ENCODE measurements at regions not wholly inside any gene's neighbourhood (a gene's known extent, or its start where the extent isn't known, plus 50 kb on each side); places are given as distances from the start of the nearest gene placed in this dataset.
"Not testable (repeated sequence)": the region's sequence is repeated elsewhere in the genome, so short reads cannot be mapped to it uniquely, and the experiment has no call there.

- not testable (repeated sequence) for H2BK5ac ChIP-seq (ENCODE audit: insufficient read length, low read length); H4K20me1 ChIP-seq (ENCODE audit: control insufficient read depth, insufficient read depth, insufficient read length); H3K79me2 ChIP-seq (ENCODE audit: insufficient read depth, low read length); H3K4me3 Mint-ChIP-seq; H2AFZ ChIP-seq (ENCODE audit: low read length); H3K27me3 ChIP-seq (ENCODE audit: insufficient read depth, low read length); H3K4ac ChIP-seq (ENCODE audit: low read depth, low read length); H3K79me1 ChIP-seq (ENCODE audit: insufficient read depth, low read depth, low read length, poor library complexity, severe bottlenecking); H2BK12ac ChIP-seq (ENCODE audit: insufficient read length, low read depth, low read length); H2BK15ac ChIP-seq (ENCODE audit: low read depth, low read length); H3K56ac ChIP-seq (ENCODE audit: insufficient read length, low read depth, low read length); H3K4me1 Mint-ChIP-seq; H3K18ac ChIP-seq (ENCODE audit: insufficient read length, low read depth, low read length); H3K23ac ChIP-seq (ENCODE audit: insufficient read length, low read depth, low read length); H3K4me2 ChIP-seq (ENCODE audit: insufficient read depth, insufficient read length, low read length); H3K4me1 ChIP-seq (ENCODE audit: insufficient read depth, low read length); H4K8ac ChIP-seq (replicated peaks; ENCODE audit: insufficient read length, low read depth, low read length); H3K14ac ChIP-seq (ENCODE audit: insufficient read depth, low read length); H2AK5ac ChIP-seq (ENCODE audit: insufficient read length, low read length); DNase-seq; H2BK20ac ChIP-seq (ENCODE audit: low read depth, low read length, poor library complexity, severe bottlenecking); H4K5ac ChIP-seq (ENCODE audit: insufficient read length, low read depth, low read length); H3K27ac Mint-ChIP-seq; H2BK120ac ChIP-seq (ENCODE audit: low read depth, low read length, poor library complexity, severe bottlenecking); H4K91ac ChIP-seq (ENCODE audit: insufficient read length, low read depth, low read length); H3T11ph ChIP-seq (ENCODE audit: low read length); H3K23me2 ChIP-seq (ENCODE audit: insufficient read length, low read depth, low read length, poor library complexity, severe bottlenecking); H3K36me3 Mint-ChIP-seq (ENCODE audit: insufficient read depth in 1 of 3, low read depth in 3 of 3); H3K9me3 ChIP-seq (ENCODE audit: control insufficient read depth, low read depth, low read length); H3K27ac ChIP-seq (ENCODE audit: insufficient read length, low read depth, low read length); H3K9ac ChIP-seq (ENCODE audit: extremely low read depth, insufficient read length, low read length)
- H3K9me3 Mint-ChIP-seq, result peaks cover 17 to 27% of the 10 kb centered on the region in 2 experiments; a peak in 4 of 5 replicates
- no CpG with 5 or more reads among the region's 1 CpG for WGBS (ENCODE audit: extremely low coverage, insufficient read length, low lambda C conversion rate)
- H3K27me3 Mint-ChIP-seq (ENCODE audit: low read depth), result peaks cover 17% of the 10 kb centered on the region
Observed at GRCh38 chr21:36621794-36622193, 77.1 kb upstream of the SIM2 start.
